Omental fat pad (tissue), 3 donors: ENCODE measurements at regions not wholly inside any gene's neighbourhood (a gene's known extent, or its start where the extent isn't known, plus 50 kb on each side); places are given as distances from the start of the nearest gene placed in this dataset.

Experiments used
- ATAC-seq: fragments of 150-250 bp; one replicate; pipeline ENCODE4 v1.9.1; 2016; ENCODE audit warnings: mild to moderate bottlenecking, moderate library complexity; ENCODE audit not compliant: low FRiP score
- DNase-seq: peaks from one replicate; pipeline ENCODE4 v3.0.0-alpha.2; 2019; ENCODE audit warnings: low spot score
- TF ChIP-seq, protein P1 (sequence below), 3 donors: fragments of 450-650 bp; IDR thresholded peaks; one replicate each; pipeline ENCODE4 v1.5.1; 2016 to 2017; ENCODE audit warnings: antibody characterized with exemption in 3 of 3, mild to moderate bottlenecking in 3 of 3, moderate library complexity in 2 of 3

DNA sequence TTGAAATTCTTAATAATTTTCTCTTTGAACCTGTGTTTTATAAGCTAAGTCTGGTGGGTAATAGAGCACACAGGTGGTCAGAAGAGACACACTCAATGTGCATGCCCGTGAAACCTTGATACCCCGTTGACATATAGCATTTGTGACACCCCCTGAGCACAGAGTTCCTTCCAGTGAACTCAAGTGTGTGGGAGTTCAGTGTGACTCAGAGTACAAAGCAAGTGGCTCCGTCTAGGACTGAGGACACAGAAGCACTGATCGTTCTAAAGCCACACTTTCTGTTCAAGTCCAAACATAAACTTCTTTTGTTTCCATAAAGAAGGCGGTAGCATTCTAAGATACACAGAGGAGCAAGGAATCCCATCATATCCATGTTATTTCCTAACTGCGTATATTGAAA is 523.6 kb downstream of the PID1 start:
- DNase-seq (no peak), ATAC-seq (no peak)
- TF ChIP-seq, protein P1, sequence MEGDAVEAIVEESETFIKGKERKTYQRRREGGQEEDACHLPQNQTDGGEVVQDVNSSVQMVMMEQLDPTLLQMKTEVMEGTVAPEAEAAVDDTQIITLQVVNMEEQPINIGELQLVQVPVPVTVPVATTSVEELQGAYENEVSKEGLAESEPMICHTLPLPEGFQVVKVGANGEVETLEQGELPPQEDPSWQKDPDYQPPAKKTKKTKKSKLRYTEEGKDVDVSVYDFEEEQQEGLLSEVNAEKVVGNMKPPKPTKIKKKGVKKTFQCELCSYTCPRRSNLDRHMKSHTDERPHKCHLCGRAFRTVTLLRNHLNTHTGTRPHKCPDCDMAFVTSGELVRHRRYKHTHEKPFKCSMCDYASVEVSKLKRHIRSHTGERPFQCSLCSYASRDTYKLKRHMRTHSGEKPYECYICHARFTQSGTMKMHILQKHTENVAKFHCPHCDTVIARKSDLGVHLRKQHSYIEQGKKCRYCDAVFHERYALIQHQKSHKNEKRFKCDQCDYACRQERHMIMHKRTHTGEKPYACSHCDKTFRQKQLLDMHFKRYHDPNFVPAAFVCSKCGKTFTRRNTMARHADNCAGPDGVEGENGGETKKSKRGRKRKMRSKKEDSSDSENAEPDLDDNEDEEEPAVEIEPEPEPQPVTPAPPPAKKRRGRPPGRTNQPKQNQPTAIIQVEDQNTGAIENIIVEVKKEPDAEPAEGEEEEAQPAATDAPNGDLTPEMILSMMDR (IDR thresholded peaks at IDR 0.05) = no peak

DNA sequence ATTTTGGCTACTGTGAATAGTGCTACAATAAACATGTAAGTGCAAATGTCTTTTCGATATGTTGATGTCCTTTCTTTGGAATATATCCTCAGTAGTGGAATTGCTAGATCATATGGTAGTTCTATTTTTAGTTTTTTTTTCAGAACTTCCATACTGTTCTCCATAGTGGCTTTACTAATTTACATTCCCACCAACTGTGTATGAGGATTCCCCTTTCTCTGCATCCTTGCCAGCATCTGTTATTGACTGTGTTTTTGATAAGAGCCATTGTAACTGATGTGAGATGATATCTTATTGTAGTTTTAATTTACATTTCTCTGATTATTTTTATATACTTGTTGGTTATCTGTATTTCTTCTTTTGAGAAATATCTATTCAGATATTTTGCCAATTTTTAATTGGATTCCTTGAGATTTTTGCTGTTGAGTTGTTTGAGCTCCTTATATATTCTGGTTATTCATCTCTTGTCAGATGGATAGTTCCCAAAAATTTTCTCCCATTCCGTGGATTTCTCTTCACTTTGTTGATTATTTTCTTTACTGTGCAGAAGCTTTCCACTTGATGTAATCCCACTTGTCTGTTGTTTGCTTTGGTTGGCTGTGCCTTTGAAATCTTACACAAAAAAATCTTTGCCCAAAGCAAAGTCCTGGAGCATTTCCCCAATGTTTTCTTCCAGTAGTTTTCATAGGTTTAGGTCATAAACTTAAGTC is 532.3 kb downstream of the PID1 start:
- ATAC-seq (no peak), DNase-seq (no peak)
- TF ChIP-seq, protein P1 (IDR thresholded peaks at IDR 0.05) = no peak

DNA sequence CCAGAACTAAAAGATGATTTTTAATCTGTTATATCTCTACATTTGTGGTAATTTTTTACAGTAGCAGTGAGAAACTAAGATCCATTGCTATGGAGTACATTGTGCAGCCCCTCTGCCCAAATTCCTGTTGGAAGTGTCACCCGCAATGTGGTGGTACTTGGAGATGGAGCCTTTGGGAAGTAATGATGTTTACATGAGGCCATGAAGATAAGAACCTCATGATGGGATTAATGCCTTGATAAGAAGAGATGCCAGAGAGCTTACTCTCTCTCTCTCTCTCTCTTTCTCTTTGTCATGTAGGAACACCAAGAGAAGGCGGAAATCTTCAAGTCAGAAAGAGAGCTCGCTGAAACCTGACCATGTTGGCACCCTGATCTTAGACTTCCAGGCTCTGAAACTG is 535.4 kb downstream of the PID1 start:
- no peak for ATAC-seq
- no peak for DNase-seq
- TF ChIP-seq, protein P1 (IDR thresholded peaks at IDR 0.05) = no peak

DNA sequence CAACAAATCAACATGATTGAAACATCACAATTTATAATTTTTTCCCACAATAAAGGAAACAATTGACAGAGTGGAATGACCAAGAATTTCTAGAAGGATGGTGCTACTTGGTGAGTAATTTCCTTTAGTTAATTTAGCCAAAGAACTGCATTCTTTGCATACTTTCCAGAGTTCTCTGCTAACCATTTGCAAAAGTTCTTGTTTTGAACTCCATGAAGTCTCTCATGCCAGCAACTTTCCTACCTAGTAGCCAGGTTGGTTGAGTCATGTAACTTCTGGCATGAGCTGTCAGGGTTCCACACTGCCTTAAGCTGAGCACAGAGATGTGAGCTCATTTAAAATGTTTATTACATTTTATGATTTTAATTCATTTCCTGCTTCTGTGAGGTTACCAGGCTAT is 539.6 kb downstream of the PID1 start:
- DNase-seq (no peak), ATAC-seq (peak; percentile 68)
- TF ChIP-seq, protein P1 (IDR thresholded peaks at IDR 0.05) = no peak

DNA sequence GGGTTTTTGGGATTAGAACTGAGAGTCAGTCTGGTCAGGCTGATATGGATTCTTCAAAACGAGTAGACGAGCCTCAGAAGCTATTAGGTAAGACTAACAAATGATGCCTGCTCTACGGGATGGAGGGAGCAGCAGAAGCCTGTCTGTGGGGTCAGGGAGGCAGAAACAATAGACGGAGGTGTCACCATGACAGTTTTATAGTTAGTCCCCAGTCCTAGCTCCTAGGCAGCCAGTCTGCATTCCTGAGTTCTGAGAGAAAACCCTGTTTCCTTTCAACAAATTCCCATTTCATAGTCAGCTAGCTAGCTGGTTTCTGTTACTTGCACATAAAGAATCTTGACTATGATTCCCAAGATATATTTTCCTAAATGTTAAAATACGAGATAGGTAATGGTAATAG is 542.1 kb downstream of the PID1 start:
- TF ChIP-seq, protein P1 (IDR thresholded peaks at IDR 0.05) = no peak
- no peak for ATAC-seq
- no peak for DNase-seq

DNA sequence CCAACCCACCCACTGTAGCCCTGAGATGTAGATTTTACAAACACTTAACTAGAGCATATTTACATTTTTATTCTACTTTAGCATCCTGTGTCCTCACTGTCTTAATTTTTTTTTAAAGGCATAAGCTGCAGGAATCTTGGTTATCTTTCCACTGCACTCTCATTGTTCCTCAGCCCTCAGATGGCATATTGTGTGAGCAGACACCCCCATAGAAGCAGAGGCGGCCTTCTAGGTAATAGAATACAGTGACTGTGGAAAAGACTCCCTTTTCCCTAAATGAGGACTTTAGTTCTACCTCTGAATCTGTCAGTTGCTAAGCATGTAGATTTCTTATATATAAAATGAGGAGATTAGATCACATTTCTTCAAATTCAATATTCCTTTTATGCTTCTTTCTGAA is 543.5 kb upstream of the SPHKAP start:
- TF ChIP-seq, protein P1 (IDR thresholded peaks at IDR 0.05) = no peak
- ATAC-seq (no peak), DNase-seq (no peak)

DNA sequence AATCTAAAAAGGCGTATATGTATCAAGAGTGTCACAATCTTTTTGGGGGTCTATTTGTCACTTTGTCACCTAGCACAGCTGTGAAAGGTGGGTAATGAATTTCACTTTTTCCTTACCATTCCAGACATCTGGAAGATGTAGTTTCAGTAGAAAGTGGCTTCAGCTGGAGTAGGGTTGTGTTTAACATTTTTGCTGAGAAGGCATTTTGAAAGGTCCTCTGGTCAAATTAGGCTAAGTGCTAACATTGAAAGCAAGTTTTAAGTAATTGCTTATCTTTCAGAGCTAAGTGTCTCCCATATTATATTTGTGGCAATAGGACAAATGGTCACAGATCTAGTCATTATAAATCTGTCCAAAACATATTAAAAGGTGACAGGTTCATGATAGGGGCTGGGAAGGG is 542.1 kb upstream of the SPHKAP start:
- no peak for ATAC-seq
- TF ChIP-seq, protein P1 (IDR thresholded peaks at IDR 0.05) = no peak
- no peak for DNase-seq
